ENCODE measurements at regions not wholly inside any gene's neighbourhood (a gene's known extent, or its start where the extent isn't known, plus 50 kb on each side); places are given as distances from the start of the nearest gene placed in this dataset.
A peak's percentile ranks its signal among the peaks of the same experiment; 100 is the strongest.
"Not testable (repeated sequence)": the region's sequence is repeated elsewhere in the genome, so short reads cannot be mapped to it uniquely, and the experiment has no call there.

DNA sequence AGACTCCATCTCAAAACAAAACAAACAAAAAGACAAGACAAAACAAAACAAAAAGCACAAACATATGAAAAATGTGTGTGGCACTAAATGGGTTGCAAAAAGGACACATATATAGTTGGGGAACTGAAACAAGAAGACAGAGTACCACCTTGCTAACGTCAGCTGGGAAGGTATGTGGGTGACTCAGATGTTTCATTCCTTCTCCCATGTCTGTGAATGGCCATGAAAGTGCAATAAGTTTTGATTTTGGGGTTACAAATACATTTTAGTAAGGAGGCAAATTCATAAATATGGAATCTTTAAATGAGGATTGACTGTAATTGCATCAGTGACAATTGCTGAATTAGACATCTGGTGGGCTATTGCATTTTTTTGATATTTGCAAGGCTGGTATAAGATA is 81.6 kb upstream of the KLF4 start:
- DNase-seq: no peak

DNA sequence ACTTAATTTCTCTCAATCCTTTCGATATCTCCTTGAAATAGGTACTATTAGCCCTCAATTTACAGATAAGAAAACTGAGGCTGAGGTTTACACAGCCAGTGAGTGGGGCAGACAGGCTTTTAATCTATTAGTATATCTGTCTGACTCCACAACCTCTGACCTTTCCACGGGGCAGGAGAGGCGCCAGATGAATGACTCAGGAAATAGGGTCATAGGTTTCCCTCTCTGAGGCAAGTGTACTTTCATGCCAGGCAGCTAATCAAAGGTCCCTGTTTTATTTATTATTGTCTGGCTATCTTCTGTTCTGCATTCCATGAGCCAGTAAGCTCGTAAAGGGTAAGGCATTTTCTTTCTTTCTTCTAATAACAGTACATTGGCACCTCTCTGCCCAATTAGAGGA is 79.6 kb upstream of the KLF4 start:
- no peak for DNase-seq

DNA sequence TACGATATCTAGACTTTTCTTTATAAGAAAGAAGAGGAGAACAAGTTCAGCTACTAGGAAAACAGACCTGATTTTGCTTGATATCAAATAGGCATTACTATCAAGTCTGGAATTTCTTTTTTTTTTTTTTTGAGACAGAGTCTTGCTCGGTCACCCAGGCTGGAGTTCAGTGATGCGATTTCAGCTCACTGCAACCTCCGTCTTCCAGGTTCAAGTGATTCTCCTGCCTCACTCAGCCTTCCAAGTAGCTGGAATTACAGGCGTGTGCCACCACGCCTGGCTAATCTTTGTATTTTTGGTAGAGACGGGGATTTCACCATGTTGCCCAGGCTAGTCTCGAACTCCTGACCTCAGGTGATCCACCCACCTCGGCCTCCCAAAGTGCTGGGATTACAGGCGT is 78.8 kb upstream of the KLF4 start:
- DNase-seq: not testable (repeated sequence)

DNA sequence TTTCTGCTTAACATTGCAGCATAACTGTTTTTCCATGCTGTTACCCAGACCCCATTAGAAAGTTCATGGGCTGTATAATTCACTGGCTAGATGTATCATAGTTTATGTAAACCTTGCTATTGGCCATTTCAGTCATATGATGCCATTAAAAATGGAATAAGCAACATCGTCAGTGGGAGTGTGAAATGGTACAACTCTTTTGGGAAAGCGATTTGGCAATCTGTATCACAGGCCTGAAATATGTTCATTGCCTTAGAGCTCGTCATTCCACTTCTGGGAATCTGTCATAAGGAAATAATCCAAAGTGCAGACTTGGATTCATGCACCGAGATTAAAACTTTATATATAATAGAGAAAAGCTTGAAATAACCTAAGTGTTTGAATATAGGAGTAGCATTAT is 77.9 kb upstream of the KLF4 start:
- DNase-seq: no peak

DNA sequence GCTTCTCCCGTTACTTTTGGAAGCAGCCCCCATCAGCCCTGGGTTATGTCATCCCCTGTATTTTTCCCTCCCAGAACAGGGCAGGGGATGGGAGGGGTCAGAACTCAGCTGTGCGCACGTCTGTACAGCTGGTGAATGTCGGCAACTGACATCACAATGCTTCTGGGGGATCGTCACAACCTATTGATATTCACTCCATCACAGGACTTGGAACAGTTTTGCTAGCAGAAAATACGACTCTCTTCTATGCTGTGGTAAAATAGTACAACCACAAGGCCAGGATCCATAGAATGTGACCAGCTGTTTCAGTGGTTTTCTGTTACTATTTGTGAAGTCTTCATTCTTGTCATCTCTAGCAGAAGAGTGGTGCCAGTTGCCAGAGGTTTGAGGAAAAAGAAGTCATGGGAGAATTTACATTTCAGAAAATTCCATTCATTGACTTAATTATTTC is 77.1 kb upstream of the KLF4 start:
- no peak for DNase-seq

DNA sequence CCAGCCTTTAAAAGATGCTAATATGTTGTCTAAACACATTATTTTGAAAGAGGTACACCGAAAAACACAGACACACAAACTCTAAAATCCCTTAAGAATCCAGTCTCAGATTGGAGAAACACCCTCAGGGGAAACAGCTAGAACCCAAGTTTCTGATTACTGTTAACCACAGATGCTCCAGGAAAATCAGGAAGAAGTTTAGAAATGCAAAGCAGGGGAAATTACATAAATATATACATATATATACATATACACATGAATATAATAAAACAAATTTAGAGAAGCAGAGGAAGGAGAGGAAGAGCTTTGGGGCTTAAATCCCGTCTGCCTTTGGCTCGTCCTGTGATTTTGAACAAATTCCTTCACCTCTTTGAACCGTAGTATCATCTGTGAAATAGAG is 73.2 kb upstream of the KLF4 start:
- no peak for DNase-seq

DNA sequence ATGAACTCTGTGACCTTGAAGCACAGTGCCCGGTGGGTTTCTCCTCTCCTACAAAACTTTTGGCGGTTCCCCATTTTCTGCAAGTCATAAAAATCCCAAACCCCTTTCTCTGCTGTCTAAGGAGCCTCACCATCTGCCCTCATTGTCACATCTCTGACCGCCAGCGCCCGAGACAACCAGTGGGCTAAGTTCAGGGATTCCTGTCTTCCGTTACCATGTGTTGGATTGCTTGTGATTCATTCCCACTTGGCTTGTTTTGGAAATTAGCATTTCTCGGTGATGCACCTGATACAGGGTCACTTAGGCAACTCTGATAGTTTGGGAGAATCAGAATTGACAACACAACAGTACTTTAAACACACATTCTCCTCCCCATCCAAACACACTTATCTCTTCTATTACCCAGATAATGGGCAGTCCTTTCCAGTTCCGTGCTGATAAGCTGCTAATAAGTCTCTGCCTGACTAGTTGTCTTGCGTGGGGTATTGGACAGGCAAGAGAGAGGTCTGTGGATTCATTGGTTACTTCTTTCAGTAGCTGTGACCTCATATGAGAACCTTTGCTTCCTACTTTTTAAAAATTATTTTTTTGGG is 70.0 kb upstream of the KLF4 start:
- DNase-seq: no peak

DNA sequence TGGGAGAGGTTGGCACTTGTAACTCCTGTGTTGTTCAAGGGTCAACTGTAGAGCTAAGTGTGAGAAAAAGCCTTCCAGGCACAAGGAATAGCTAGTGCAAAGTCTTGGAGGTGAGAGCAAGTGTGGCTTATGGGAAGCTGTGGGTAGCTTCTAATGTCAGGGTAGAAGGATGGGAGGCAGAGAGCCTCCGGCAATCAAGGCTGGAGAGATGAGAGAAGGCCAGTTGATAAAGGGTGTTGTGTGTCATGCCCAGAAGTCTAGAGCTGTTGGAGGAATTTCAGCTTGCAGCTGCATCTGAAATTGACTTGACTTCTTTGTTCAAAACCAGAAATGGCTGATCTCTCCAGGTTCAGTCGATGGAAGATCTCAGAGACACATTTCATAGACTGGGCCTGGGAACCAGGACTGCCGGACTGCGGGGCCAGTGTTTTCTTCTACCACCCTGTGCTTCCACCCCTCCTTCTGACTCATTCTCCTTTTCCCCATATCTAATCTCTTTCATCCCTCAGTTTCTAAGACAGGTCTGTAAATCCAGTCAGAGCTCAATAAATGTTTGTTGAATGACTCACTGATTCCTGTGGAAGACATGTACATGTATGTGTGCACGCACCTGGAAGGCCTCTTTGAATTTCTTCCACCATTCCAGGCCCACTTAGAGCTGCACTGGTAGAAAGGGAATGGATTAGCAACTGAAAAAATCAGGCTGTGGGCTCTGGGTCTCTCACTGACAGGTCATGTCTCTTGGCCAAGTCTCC is 67.8 kb upstream of the KLF4 start:
- DNase-seq: no peak

DNA sequence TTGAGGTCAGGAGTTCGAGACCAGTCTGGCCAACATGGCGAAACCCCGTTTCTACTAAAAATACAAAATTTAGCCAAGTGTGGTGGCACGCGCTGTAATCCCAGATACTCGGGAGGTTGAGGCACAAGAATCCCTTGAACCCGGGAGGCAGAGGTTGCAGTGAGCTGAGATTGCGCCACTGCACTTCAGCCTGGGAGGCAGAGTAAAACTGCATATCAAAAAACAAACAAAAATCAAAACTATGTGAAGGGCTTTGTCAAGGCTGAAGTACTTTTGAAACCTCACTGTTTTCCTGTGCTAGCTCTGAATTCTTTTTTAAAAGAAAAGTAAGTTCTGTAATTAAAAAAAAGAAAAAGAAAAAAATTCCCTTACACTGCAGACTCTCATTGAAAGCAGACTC is 65.1 kb upstream of the KLF4 start:
- DNase-seq: no peak

DNA sequence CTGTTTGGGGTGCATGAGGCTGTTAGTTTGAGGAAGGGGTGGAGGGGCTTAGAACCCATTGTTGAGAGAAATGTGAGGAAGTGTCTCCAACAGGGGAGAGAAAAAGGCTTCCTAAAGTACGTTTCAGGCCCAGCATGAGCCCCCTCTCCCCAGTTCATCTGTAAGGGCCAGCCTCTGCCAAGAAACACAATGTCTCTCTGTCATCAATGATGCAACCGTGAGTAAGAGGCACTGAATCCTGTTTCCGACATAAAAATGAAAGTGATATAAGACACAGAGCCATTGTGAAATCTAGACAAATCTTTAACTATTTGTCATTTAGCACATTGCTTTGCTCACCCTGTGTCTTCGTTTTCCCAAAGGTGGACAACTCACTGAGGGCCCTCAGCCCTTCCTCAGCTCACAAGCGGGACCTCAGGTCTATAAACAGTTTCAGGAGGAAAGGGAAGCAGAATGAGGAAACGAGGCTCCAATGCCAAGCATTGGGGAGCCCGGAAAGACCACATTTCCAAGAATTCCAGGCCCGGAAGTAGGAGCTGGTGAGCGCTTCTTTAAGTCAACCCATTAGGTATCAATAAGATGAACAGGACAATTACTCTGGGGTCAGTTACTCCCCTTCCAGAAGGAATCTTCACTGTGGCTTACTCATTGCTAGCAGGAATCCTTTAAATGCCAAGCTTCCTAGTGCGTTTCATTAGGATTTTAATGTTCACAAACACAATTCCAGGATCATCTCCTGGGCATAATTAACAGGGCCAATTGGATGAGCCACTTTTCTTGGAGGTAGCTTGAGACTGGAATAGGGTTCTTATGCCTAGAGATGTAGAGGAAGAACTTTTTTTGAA is 59.0 kb upstream of the KLF4 start:
- peak; percentile 12 for DNase-seq

DNA sequence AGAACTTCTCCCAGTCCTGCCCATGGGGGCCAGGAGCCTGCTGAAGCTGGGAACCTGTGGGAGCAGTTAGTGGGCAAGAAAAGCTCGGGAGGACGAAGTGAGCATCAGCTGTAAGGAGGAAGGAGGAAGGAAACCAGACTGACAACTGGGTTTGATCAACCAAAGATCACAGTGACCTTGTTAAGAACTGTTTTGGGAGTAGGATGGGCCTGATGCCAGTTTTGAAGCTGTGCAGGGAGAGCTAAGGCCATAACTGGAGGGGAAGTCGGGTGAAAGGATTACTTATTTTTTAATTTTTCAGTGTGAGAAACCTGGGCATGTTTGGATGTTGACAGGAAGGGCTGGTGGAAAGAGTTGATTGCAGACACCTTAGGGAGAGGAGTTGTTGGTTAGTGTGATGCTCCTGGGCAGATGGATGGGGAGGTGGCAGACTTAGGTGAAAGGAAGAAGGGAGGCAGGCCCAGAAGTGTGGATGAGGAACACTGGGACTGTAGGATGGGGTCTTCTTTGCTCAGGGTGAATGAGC is 58.3 kb upstream of the KLF4 start:
- DNase-seq: no peak

DNA sequence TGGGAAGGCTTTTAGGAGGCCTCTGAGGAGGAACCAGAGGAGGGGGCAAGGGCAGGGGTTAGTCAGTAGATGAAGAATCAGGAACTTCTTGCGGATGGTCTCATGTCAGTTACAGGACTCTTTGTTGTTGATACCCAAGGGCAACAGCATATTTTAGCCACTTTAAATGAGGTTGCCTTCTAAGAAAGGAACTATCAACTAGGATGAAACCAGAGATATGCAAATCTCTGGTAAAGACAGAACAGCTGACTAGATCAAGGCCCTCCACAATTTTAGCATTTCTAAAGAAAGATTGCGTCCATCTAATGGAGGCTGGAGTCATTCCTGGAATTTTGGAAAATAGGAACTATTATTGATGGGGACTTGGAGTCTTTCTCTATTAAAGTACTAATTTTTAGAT is 57.7 kb upstream of the KLF4 start:
- DNase-seq: no peak

DNA sequence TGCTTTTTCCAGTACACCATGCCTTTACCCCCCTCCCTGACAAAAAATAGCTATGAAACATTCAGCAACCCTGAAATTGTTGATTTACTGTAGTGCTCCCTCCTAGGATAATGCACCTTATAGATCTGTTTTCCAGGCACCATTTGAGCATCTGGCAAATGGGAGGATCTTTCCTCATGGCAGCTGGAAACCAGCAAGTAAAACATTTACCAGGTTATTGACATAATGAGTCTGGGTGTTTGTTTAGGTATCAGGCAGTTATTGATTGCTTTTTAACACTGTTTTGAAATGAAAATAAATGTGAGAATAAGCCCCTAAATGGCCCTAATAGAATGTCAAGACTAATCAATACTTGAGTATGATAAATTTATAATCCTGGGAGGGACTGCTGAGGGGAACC is 57.3 kb upstream of the KLF4 start:
- no peak for DNase-seq

DNA sequence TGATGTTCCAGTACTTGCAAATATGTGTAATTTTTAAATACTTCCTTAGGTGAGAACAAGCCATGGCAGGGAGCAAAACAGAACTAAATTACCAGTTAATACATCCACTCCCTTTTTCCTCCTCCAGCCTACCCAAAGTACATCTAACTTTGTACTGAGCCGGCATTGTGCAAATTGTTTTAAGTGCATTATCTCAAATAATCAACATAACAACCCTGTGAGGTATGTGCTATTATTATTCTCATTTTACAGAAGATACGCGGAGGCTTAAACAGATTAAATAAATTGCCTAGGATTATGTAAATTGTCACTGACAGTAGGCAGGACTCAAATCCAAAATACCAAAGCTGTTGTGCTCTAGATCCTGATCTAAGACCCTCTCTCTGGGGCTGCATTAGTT is 55.5 kb upstream of the KLF4 start:
- no peak for DNase-seq

DNA sequence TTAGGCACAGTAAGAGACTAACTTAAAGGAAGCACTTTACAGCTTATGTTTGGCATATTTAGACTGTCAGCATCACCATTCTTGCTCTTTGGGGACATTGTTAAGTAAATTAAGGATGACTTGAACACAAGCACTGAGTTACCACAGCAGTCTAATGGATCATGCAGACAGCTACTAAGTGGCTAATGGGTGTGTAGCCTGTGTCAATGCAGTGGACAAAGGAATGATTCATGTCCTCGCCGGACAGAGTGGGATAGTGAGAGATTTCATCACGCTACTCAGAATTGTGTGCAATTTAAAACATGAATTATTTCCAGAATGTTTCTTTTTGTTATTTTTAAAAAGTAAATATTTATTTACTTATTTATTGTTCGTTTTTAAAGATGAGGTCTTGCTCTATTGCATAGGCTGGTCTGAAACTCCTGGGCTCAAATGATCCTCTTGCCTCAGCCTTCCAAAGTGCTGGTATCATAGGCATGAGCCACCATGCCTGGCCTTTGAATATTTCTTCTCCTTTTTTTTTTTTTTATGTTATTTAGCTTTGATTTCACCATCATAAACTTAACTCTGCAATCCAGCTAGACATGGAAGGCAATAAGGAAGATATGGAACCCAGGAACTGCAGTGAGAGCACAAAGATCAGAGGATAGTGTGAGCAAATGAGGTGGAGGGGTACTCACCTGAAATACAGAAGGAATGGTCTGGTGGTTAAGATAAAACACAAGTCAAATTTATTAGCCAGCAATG is 53.0 kb upstream of the KLF4 start:
- no peak for DNase-seq

DNA sequence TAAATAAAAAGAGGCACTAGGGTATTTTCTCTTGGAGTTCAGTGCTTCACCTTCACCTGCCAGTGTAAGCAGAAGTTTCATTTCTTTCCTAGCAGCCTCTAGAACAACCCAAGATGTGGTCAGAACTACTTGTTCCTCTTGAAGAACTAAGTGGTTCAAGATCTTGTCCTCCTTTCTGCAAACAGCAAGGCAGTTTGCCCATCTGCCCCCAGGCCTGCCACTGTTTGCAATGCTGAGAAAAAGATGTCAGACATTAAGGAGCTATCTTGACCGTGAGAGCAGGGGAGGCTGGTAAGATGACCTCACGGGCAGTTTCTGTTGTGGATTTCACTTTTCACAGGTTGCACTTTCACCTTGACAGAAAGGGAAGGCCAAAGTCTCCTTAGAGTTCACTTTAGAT is 52.0 kb upstream of the KLF4 start:
- no peak for DNase-seq

DNA sequence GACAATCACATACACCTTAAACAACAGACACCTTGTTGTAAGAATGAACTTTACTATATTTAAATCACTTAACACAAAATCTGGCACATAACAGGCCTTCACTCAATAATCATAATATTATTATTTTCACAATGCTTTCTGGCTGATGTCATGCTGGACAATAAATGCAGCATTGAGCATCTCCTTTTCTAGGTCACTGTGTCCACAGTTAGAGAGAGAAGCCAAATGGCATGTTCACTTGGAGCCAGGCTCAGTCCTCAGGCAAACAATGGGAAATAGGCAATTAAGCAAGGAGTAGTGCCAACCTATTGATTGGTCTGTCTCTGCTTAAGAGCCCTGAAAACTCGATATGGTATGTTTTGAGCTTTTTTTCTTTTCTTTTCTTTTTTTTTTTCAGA is 50.6 kb upstream of the KLF4 start:
- DNase-seq: no peak

DNA sequence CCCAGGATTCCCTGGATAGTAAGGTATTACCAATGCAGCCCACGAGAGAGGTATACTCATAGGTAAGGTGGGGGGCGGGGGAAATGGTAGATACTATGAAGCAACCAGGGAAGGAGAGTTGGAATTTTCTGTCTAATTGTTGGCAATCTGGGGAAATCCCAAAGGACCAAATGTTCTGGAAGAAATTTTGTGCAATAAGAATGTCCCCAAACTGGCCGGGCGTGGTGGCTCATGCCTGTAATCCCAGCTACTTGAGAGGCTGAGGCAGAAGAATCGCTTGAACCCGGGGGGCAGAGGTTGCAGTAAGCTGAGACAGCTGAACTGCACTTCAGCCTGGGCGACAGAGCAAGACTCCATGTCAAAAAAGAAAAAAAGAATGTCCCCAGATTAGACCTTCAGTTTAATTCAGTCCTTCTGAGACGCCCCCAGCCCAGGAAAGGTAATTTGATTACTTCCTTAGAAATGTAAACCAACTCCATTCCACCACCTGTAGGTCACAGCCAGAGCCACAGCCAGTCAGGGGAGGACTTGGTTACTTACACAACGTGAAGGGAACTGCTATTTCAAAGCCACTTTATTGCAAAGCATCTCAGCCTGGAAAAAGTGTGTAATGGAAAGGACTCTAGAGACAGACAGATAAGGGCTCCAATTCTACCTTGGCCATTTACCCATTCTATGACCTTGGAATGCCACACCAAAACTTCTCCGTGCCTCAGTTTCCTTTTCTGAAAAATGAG is 50.0 kb upstream of the KLF4 start:
- peak; percentile 10 for DNase-seq

Data from hematopoietic multipotent progenitor cell treated with erythropoietin and hydrocortisone succinate and interleukin-3 and kit ligand, for 4 days (in vitro differentiated cells).